Stomach (tissue), 8 donors: ENCODE measurements at regions not wholly inside any gene's neighbourhood (a gene's known extent, or its start where the extent isn't known, plus 50 kb on each side); places are given as distances from the start of the nearest gene placed in this dataset.
A peak's percentile ranks its signal among the peaks of the same experiment; 100 is the strongest.

Experiments used
- DNase-seq, 2 donors: peaks; one replicate each; pipeline versions ENCODE4 v3.0.0 to v3.0.0-alpha.2; 2013 to 2019
- H3K27ac ChIP-seq, 5 donors: fragments of 200-600 bp in 4 of 5; sonication (generic) in 4 of 5; one replicate each; pipeline ENCODE4 v1.5.1; 2013 to 2019; ENCODE audit warnings: mild to moderate bottlenecking in 1 of 5, moderate library complexity in 1 of 5
- H3K27me3 ChIP-seq, 3 donors: fragments of 200-600 bp; sonication (generic); one replicate each; pipeline ENCODE4 v1.5.1; 2017 to 2019; ENCODE audit warnings: mixed run types in 1 of 3
- H3K36me3 ChIP-seq, 4 donors: fragments of 200-600 bp; sonication (generic); 1 replicate in 3 of 4; 2 replicates in 1 of 4; pipeline ENCODE4 v1.5.1; 2016 to 2019
- H3K4me1 ChIP-seq, 4 donors: fragments of 200-600 bp; sonication (generic); one replicate each; pipeline ENCODE4 v1.5.1; 2016 to 2019
- H3K4me3 ChIP-seq, 4 donors: fragments of 200-600 bp; sonication (generic) in 3 of 4; one replicate each; pipeline ENCODE4 v1.5.1; 2016 to 2019; ENCODE audit warnings: mild to moderate bottlenecking in 1 of 4
- H3K9me3 ChIP-seq, 4 donors: fragments of 200-600 bp; sonication (generic); one replicate each; pipeline ENCODE4 v1.5.1; 2016 to 2019
- CTCF ChIP-seq, 7 experiments: fragments of 450-650 bp in 4 of 7; fragments of 200-600 bp in 3 of 7; sonication (generic) in 3 of 7; IDR thresholded peaks; one replicate each; pipeline ENCODE4 v1.5.1; 2016 to 2019; ENCODE audit warnings: antibody characterized with exemption in 7 of 7, control low read depth in 2 of 7, mild to moderate bottlenecking in 1 of 7
- EP300 ChIP-seq: sonication (generic); formaldehyde crosslinking; IDR thresholded peaks from one replicate; pipeline ENCODE4 v1.6.1; 2017; ENCODE audit warnings: antibody characterized with exemption
- POLR2A ChIP-seq, 4 donors: fragments of 450-650 bp; IDR thresholded peaks; one replicate each; pipeline ENCODE4 v1.6.1; 2016; ENCODE audit warnings: antibody characterized with exemption in 4 of 4, control low read depth in 2 of 4, mild to moderate bottlenecking in 1 of 4, moderate library complexity in 1 of 4
- POLR2AphosphoS5 ChIP-seq, 3 donors: sonication (generic); formaldehyde crosslinking; IDR thresholded peaks; one replicate each; pipeline ENCODE4 v1.6.1; 2016; ENCODE audit warnings: antibody characterized with exemption in 3 of 3
- WGBS, 5 donors: extraction: QIAGEN DNeasy Blood & Tissue Kit in 3 of 5; methylation state at CpG; one replicate each; pipeline versions ENCODE4 v1.1.5 to v1.1.7; 2013 to 2018; 5-methylcytosine and 5-hydroxymethylcytosine counted together
- intact Hi-C: fragments of 100-400 bp; cut with DNase I; formaldehyde crosslinking; loops from one replicate; pipeline ENCODE4 v1.15.1; 2023; ENCODE audit warnings: low total_unique reads
- donor health status: healthy with polysubstance abuse.
- donor health status: Bipolar disorder and iron deficiency.
- donor health status: healthy.

- DNase-seq, result no peak
- 74 to 78% (median 77%) methylated on average over 6 of the region's 6 CpGs for WGBS, 5 donors
- no peaks in the 10 kb centered on the region for H3K27me3 ChIP-seq
- intact Hi-C loops, result no loop called here
- H3K27ac ChIP-seq, result no peak overlapping the region
- H3K9me3 ChIP-seq, result no peaks in the 10 kb centered on the region
- no peak for TF ChIP-seq POLR2AphosphoS5 (IDR thresholded peaks at IDR 0.05)
- no peak for TF ChIP-seq CTCF (IDR thresholded peaks at IDR 0.05)
- no peak for TF ChIP-seq EP300
- no peak for TF ChIP-seq POLR2A (IDR thresholded peaks at IDR 0.05)
- H3K4me1 ChIP-seq, result no peaks in the 10 kb centered on the region
- no peaks in the 10 kb centered on the region for H3K36me3 ChIP-seq
- no peak overlapping the region for H3K4me3 ChIP-seq
Observed at GRCh38 chr7:46567858-46568257, 646.8 kb upstream of the IGFBP3 start.

GRCh38 chr7:46566097-46566774 lies 645.2 kb upstream of the IGFBP3 start:
- TF ChIP-seq CTCF (IDR thresholded peaks at IDR 0.05), result no peak
- TF ChIP-seq POLR2AphosphoS5 (IDR thresholded peaks at IDR 0.05), result no peak
- no peak for TF ChIP-seq POLR2A (IDR thresholded peaks at IDR 0.05)
- TF ChIP-seq EP300, result no peak

GRCh38 chr7:46565253-46566096 lies 644.4 kb upstream of the IGFBP3 start:
- Histone ChIP-seq H3K27ac (no peak overlapping the region), H3K4me3 (no peak overlapping the region), H3K9me3 (peaks cover 0 to 4% (median 1%) of the 10 kb centered on the region in 4 donors), H3K36me3 (no peaks in the 10 kb centered on the region), H3K4me1 (no peaks in the 10 kb centered on the region), H3K27me3 (no peaks in the 10 kb centered on the region)
- no peak for TF ChIP-seq EP300
- TF ChIP-seq POLR2AphosphoS5 (IDR thresholded peaks at IDR 0.05), result no peak
- TF ChIP-seq CTCF (IDR thresholded peaks at IDR 0.05), result no peak
- no peak for TF ChIP-seq POLR2A (IDR thresholded peaks at IDR 0.05)
- 71 to 84% (median 78%) methylated on average over 5 of the region's 5 CpGs for WGBS, 5 donors
- intact Hi-C loops, result no loop called here
- DNase-seq, result peak in 1 of 2 donors; percentile 45

More at GRCh38 chr7:46566097-46566774, 645.2 kb upstream of the IGFBP3 start:
- WGBS, 5 donors, result 87 to 90% (median 88%) methylated on average over 4 of the region's 4 CpGs
- H3K27me3 ChIP-seq, result no peaks in the 10 kb centered on the region
- no peaks in the 10 kb centered on the region for H3K36me3 ChIP-seq
- no peak overlapping the region for H3K4me3 ChIP-seq
- H3K27ac ChIP-seq, result no peak overlapping the region
- peaks cover 0 to 3% (median 0%) of the 10 kb centered on the region in 4 donors for H3K9me3 ChIP-seq
- DNase-seq, result no peak
- no peaks in the 10 kb centered on the region for H3K4me1 ChIP-seq
- intact Hi-C loops, result no loop called here

GRCh38 chr7:46559194-46559832 lies 638.2 kb upstream of the IGFBP3 start:
- Histone ChIP-seq H3K4me3 (no peak overlapping the region), H3K27me3 (no peaks in the 10 kb centered on the region), H3K27ac (no peak overlapping the region), H3K36me3 (no peaks in the 10 kb centered on the region), H3K9me3 (peaks cover 0 to 5% (median 1%) of the 10 kb centered on the region in 4 donors), H3K4me1 (peaks cover 0 to 11% (median 0%) of the 10 kb centered on the region in 4 donors)
- 76 to 89% (median 80%) methylated on average over 7 of the region's 7 CpGs for WGBS, 5 donors
- intact Hi-C loops, result no loop called here
- TF ChIP-seq EP300 (no peak), POLR2AphosphoS5 (IDR thresholded peaks at IDR 0.05) (no peak), CTCF (IDR thresholded peaks at IDR 0.05) (no peak), POLR2A (IDR thresholded peaks at IDR 0.05) (no peak)
- DNase-seq, result no peak
